IMR-90 (cell line): ENCODE measurements at regions not wholly inside any gene's neighbourhood (a gene's known extent, or its start where the extent isn't known, plus 50 kb on each side); places are given as distances from the start of the nearest gene placed in this dataset.
A peak's percentile ranks its signal among the peaks of the same experiment; 100 is the strongest.

ENCODE experiments used
- ATAC-seq: fragments of 200-7000 bp; cut with Tn5 transposase; 2 replicates; pipeline ENCODE4 v1.9.1; 2020; ENCODE audit warnings: low read depth, mild to moderate bottlenecking, moderate library complexity
- BruUV-seq: library from RNA; stranded (reverse); fragments of 400-500 nt; replicated peaks from 2 replicates; lab custom pipeline; 2021; lab: Mats Ljungman, UMichigan
- CTCF ChIA-PET: fragments of 300-600 bp; formaldehyde crosslinking; extraction: SDS; loops from one replicate; lab custom pipeline; 2021; ENCODE audit warnings: antibody characterized with exemption; lab: Yijun Ruan, JAX
- POLR2A ChIA-PET: fragments of 300-600 bp; sonication (Branson Sonifier 250); formaldehyde crosslinking; loops from one replicate; lab custom pipeline; 2022; ENCODE audit warnings: antibody characterized with exemption; ENCODE audit not compliant: unreplicated experiment; lab: Charles Lee
- DNase-seq: peaks from one replicate; pipeline ENCODE4 v3.0.0; 2013
- H2AFZ ChIP-seq: replicated peaks from 2 replicates; pipeline ENCODE3; 2013; ENCODE audit warnings: low read length, mild to moderate bottlenecking; ENCODE audit not compliant: poor library complexity
- H2AK5ac ChIP-seq: 2 replicates; pipeline ENCODE4 v1.6.1; 2013; ENCODE audit warnings: low read depth, low read length, inconsistent platforms
- H2AK9ac ChIP-seq: replicated peaks from 2 replicates; pipeline ENCODE3; 2013; ENCODE audit warnings: mild to moderate bottlenecking, low read depth, low read length, moderate library complexity; ENCODE audit not compliant: poor library complexity
- H2BK120ac ChIP-seq: 2 replicates; pipeline ENCODE4 v1.6.1; 2013; ENCODE audit warnings: low read depth, low read length, inconsistent platforms
- H2BK15ac ChIP-seq: 3 replicates; pipeline ENCODE4 v1.6.1; 2013; ENCODE audit warnings: low read depth, low read length, inconsistent platforms
- H2BK20ac ChIP-seq: 2 replicates; pipeline ENCODE4 v1.6.1; 2013; ENCODE audit warnings: low read depth, mild to moderate bottlenecking, inconsistent platforms, low read length, moderate library complexity
- H2BK5ac ChIP-seq: 2 replicates; pipeline ENCODE4 v1.6.1; 2013; ENCODE audit warnings: mild to moderate bottlenecking, low read depth, low read length, inconsistent platforms; ENCODE audit not compliant: poor library complexity, severe bottlenecking
- H3K14ac ChIP-seq: replicated peaks from 2 replicates; pipeline ENCODE4 v1.6.1; 2013; ENCODE audit warnings: low read depth, low read length, inconsistent platforms
- H3K18ac ChIP-seq: 2 replicates; pipeline ENCODE4 v1.6.1; 2013; ENCODE audit warnings: low read depth, low read length, control low read depth
- H3K23ac ChIP-seq: 2 replicates; pipeline ENCODE4 v1.6.1; 2013; ENCODE audit warnings: low read depth, low read length, inconsistent platforms
- H3K27ac ChIP-seq: 2 replicates; pipeline ENCODE4 v1.5.1; 2013; ENCODE audit warnings: mild to moderate bottlenecking, control low read depth, low read length; ENCODE audit not compliant: insufficient read depth
- H3K27me3 ChIP-seq: 2 replicates; pipeline ENCODE4 v1.6.1; 2013; ENCODE audit warnings: low read length; ENCODE audit not compliant: control insufficient read depth, insufficient read depth
- H3K36me3 ChIP-seq: 2 replicates; pipeline ENCODE4 v1.6.1; 2013; ENCODE audit warnings: low read length, mixed read lengths; ENCODE audit not compliant: control insufficient read depth, insufficient read depth
- H3K4ac ChIP-seq: 2 replicates; pipeline ENCODE4 v1.6.1; 2013; ENCODE audit warnings: low read depth, low read length, inconsistent platforms
- H3K4me1 ChIP-seq: 2 replicates; pipeline ENCODE4 v1.6.1; 2013; ENCODE audit warnings: low read length, mixed read lengths; ENCODE audit not compliant: control insufficient read depth, insufficient read depth
- H3K4me2 ChIP-seq: 2 replicates; pipeline ENCODE4 v1.6.1; 2013; ENCODE audit warnings: low read depth, mild to moderate bottlenecking, control low read depth, low read length, moderate library complexity
- H3K4me3 ChIP-seq: 2 replicates; pipeline ENCODE4 v1.5.1; 2013; ENCODE audit warnings: low read depth, mild to moderate bottlenecking, control low read depth, low read length, moderate library complexity; ENCODE audit not compliant: insufficient read depth
- H3K56ac ChIP-seq: 2 replicates; pipeline ENCODE4 v1.6.1; 2013; ENCODE audit warnings: low read length, inconsistent platforms; ENCODE audit not compliant: insufficient read depth; ENCODE audit errors: extremely low read depth
- H3K79me1 ChIP-seq, 2 experiments: 2 replicates each; pipeline ENCODE4 v1.6.1; 2013; ENCODE audit warnings: low read length in 2 of 2, inconsistent platforms in 1 of 2, low read depth in 1 of 2
- H3K9ac ChIP-seq: 2 replicates; pipeline ENCODE4 v1.6.1; 2013; ENCODE audit warnings: low read depth, low read length, control low read depth
- H3K9me1 ChIP-seq: 2 replicates; pipeline ENCODE4 v1.6.1; 2013; ENCODE audit warnings: low read length, inconsistent platforms; ENCODE audit not compliant: insufficient read depth
- H3K9me3 ChIP-seq: 2 replicates; pipeline ENCODE4 v1.6.1; 2013; ENCODE audit warnings: low read length; ENCODE audit not compliant: control insufficient read depth, insufficient read depth
- H4K20me1 ChIP-seq: 2 replicates; pipeline ENCODE4 v1.6.1; 2013; ENCODE audit warnings: low read length, inconsistent platforms; ENCODE audit not compliant: insufficient read depth
- H4K5ac ChIP-seq: 2 replicates; pipeline ENCODE4 v1.6.1; 2013; ENCODE audit warnings: mild to moderate bottlenecking, low read depth, low read length, control low read depth
- H4K8ac ChIP-seq, 2 experiments: 2 replicates each; pipeline ENCODE4 v1.6.1; 2013; ENCODE audit warnings: low read depth in 2 of 2, low read length in 2 of 2, control low read depth in 1 of 2, inconsistent platforms in 1 of 2
- H4K91ac ChIP-seq: 2 replicates; pipeline ENCODE4 v1.6.1; 2013; ENCODE audit warnings: low read depth, low read length, inconsistent platforms; ENCODE audit not compliant: insufficient read depth
- BHLHE40 ChIP-seq: fragments of 150-350 bp; IDR thresholded peaks from 2 replicates; pipeline ENCODE4 v1.6.1; 2016; ENCODE audit warnings: mild to moderate bottlenecking, low read depth, low read length
- CEBPB ChIP-seq: IDR thresholded peaks from 2 replicates; pipeline ENCODE4 v1.6.1; 2012; ENCODE audit warnings: low read depth, low read length, improper control_type of control experiment
- CHD1 ChIP-seq: IDR thresholded peaks from 2 replicates; pipeline ENCODE4 v1.6.1; 2012; ENCODE audit warnings: low read depth, low read length, improper control_type of control experiment
- CTCF ChIP-seq: conservative IDR thresholded peaks from 2 replicates; pipeline ENCODE4 v1.5.1; 2012; ENCODE audit warnings: mild to moderate bottlenecking, low read depth, low read length, improper control_type of control experiment
- MAZ ChIP-seq: IDR thresholded peaks from 2 replicates; pipeline ENCODE4 v1.6.1; 2012; ENCODE audit warnings: low read depth, mild to moderate bottlenecking, low read length, improper control_type of control experiment, moderate library complexity, borderline replicate concordance
- NFE2L2 ChIP-seq: fragments of 150-350 bp; IDR thresholded peaks from 2 replicates; pipeline ENCODE4 v1.6.1; 2016; ENCODE audit warnings: low read depth, mild to moderate bottlenecking, low read length
- POLR2A ChIP-seq: IDR thresholded peaks from 2 replicates; pipeline ENCODE4 v1.6.1; 2012; ENCODE audit warnings: mild to moderate bottlenecking, low read depth, low read length
- RAD21 ChIP-seq: IDR thresholded peaks from 2 replicates; pipeline ENCODE4 v1.6.1; 2012; ENCODE audit warnings: low read length, improper control_type of control experiment
- RCOR1 ChIP-seq: IDR thresholded peaks from 2 replicates; pipeline ENCODE4 v1.6.1; 2012; ENCODE audit warnings: mild to moderate bottlenecking, low read length, improper control_type of control experiment; ENCODE audit not compliant: insufficient replicate concordance
- SMC3 ChIP-seq: fragments of 150-350 bp; IDR thresholded peaks from 2 replicates; pipeline ENCODE4 v1.6.1; 2016; ENCODE audit warnings: low read depth, mild to moderate bottlenecking, antibody characterized with exemption, low read length, moderate library complexity
- USF2 ChIP-seq: fragments of 150-350 bp; IDR thresholded peaks from 2 replicates; pipeline ENCODE4 v1.6.1; 2017; ENCODE audit warnings: mild to moderate bottlenecking, antibody characterized with exemption, low read length, low read depth
- WGBS, 2 experiments: methylation state at CpG; one replicate each; pipeline versions ENCODE4 v1.1.5 to v1.1.7; 2013; ENCODE audit warnings: missing lambda C conversion rate in 2 of 2; ENCODE audit not compliant: insufficient read length in 1 of 2; ENCODE audit errors: extremely low coverage in 2 of 2; 5-methylcytosine and 5-hydroxymethylcytosine counted together
- dilution Hi-C: fragments of 300-500 bp; cut with HindIII; formaldehyde crosslinking; loops from one replicate; pipeline ENCODE4 v1.14.3; 2018; ENCODE audit warnings: low sequenced_read_pairs; ENCODE audit not compliant: unreplicated experiment
- in situ Hi-C: fragments of 300-500 bp; cut with MboI; formaldehyde crosslinking; loops from 3 replicates; pipeline ENCODE4 v1.14.3; 2019; ENCODE audit warnings: low sequenced_read_pairs, inconsistent platforms, mixed read lengths
- intact Hi-C: fragments of 100-400 bp; cut with micrococcal nuclease; formaldehyde crosslinking; loops from 2 replicates; pipeline ENCODE4 v1.10.0; 2022

- Histone ChIP-seq H4K91ac (no peak overlapping the region), H2BK120ac (no peak overlapping the region), H2AK5ac (no peak overlapping the region), H4K5ac (no peak overlapping the region; the same call in 1 of the 2 replicates), H3K9ac (no peak overlapping the region), H2AFZ (peak overlapping the region; percentile 35), H3K79me1 (no peaks in the 10 kb centered on the region), H3K56ac (no peak overlapping the region), H2AK9ac (no peak overlapping the region), H3K23ac (no peak overlapping the region), H3K27ac (no peak overlapping the region), H2BK20ac (peak overlapping the region; percentile 31; the same call in 1 of the 2 replicates), H2BK15ac (no peak overlapping the region), H3K4ac (no peak overlapping the region), H3K36me3 (no peaks in the 10 kb centered on the region), H3K18ac (no peak overlapping the region; the same call in 1 of the 2 replicates), H3K4me1 (0 out of 2 replicates have a peak, but pooled peaks cover 2% of the 10 kb centered on the region), H3K27me3 (no peaks in the 10 kb centered on the region), H3K9me3 (no peaks in the 10 kb centered on the region), H4K8ac (peak overlapping the region; percentile 6 to 47; a peak in 3 of 4 replicates), H3K9me1 (no peaks in the 10 kb centered on the region), H3K14ac (0 out of 2 replicates have a peak overlapping the region, but pooled peaks have one; percentile 32), H2BK5ac (no peak overlapping the region), H3K4me3 (no peak overlapping the region), H4K20me1 (no peaks in the 10 kb centered on the region), H3K4me2 (no peak overlapping the region)
- ChIA-PET CTCF (no interaction called here), POLR2A (no interaction called here)
- intact Hi-C loops = no loop called here
- ATAC-seq (peak; percentile 46), DNase-seq (peak; percentile 75)
- no CpG with 5 or more reads among the region's 3 CpGs for WGBS, 2 experiments
- no peak for TF ChIP-seq MAZ
- no peak for TF ChIP-seq USF2
- TF ChIP-seq POLR2A = no peak
- no peak for TF ChIP-seq RAD21
- TF ChIP-seq RCOR1 = no peak
- no peak for TF ChIP-seq CHD1
- TF ChIP-seq BHLHE40 = no peak
- TF ChIP-seq CEBPB = no peak
- no peak for TF ChIP-seq SMC3
- TF ChIP-seq NFE2L2 = no peak
- TF ChIP-seq CTCF = no peak
- dilution Hi-C loops = no loop called here
- no TSS peak for BruUV-seq
- in situ Hi-C loops = no loop called here
These were observed 115.6 kb downstream of the EOMES start for GRCh38 chr3:27606537-27606936.
